GM10266 (cell line): ENCODE measurements at regions not wholly inside any gene's neighbourhood (a gene's known extent, or its start where the extent isn't known, plus 50 kb on each side); places are given as distances from the start of the nearest gene placed in this dataset.

Experiments used
- DNase-seq: peaks from one replicate; pipeline ENCODE4 v3.0.0; 2012; ENCODE audit errors: extremely low spot score
- TF ChIP-seq, protein P1 (sequence below): IDR thresholded peaks from 2 replicates; pipeline ENCODE4 v1.5.1; 2012; ENCODE audit warnings: mild to moderate bottlenecking, low read depth; ENCODE audit not compliant: control insufficient read depth, insufficient read depth; ENCODE audit errors: missing control alignments

DNA sequence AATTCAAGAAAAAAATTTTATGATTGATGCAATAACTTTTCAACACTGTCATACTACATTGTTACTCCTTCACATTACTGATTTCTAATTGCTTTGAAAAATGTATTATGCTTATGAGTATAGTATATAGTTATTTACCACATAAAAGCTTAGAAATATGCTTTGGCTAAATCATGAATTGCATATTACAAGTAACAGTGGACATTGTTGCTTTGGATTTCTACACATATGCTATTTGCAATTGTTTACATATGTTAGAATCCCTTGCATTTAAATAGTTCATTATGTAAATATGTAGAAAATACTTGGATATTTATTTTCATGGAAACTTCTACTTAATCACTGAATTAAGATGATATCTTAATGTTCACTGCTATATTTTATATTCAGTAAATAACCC is 577.5 kb downstream of the QKI start:
- DNase-seq, result no peak

DNA sequence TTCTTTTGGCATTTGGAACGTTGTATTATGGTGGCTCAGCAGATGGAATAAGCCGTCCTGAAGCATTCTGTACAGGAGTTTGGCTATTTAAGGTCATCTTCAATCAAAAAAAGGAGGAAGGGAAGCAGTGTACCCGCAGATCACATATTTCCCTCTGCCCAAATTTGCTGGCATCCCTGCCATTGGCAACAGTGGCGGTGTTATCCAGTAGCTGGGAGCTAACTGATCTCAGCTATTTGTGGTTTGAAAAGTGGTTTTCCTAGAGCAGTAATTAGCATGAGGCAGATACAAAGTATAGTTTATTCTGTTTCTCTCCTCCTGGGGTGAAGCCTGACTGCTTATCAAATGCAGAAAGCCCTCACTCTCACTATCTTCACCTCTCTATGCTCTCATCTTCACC is 576.8 kb downstream of the QKI start:
- DNase-seq, result no peak
- TF ChIP-seq, protein P1, sequence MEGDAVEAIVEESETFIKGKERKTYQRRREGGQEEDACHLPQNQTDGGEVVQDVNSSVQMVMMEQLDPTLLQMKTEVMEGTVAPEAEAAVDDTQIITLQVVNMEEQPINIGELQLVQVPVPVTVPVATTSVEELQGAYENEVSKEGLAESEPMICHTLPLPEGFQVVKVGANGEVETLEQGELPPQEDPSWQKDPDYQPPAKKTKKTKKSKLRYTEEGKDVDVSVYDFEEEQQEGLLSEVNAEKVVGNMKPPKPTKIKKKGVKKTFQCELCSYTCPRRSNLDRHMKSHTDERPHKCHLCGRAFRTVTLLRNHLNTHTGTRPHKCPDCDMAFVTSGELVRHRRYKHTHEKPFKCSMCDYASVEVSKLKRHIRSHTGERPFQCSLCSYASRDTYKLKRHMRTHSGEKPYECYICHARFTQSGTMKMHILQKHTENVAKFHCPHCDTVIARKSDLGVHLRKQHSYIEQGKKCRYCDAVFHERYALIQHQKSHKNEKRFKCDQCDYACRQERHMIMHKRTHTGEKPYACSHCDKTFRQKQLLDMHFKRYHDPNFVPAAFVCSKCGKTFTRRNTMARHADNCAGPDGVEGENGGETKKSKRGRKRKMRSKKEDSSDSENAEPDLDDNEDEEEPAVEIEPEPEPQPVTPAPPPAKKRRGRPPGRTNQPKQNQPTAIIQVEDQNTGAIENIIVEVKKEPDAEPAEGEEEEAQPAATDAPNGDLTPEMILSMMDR, result no peak

More for the DNA sequence above, 577.5 kb downstream of the QKI start:
- TF ChIP-seq, protein P1, result no peak

DNA sequence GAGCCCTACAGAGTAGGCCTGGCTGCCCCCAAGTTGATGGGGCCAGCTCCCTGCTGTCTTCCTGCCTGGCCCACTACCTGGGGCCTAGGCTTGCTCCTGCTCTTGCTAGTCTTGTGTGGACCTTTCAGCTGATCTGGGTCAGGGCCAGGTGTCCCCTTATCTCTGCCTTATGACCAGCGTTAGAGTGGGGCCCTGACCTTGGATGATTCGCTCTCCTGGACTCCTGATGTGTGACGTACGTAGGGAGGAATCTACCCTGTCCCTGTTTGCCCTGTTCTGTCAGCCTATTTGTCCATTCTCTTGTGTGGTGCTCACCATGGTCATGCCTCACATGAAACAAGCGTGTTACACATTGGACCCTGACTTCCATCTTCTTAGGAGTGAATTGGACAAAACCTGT is 571.8 kb downstream of the QKI start:
- TF ChIP-seq, protein P1, result no peak
- no peak for DNase-seq

GRCh38 chr6:163985710-163986109 is 571.2 kb downstream of the QKI start:
- TF ChIP-seq, protein P1, result no peak
- no peak for DNase-seq

DNA sequence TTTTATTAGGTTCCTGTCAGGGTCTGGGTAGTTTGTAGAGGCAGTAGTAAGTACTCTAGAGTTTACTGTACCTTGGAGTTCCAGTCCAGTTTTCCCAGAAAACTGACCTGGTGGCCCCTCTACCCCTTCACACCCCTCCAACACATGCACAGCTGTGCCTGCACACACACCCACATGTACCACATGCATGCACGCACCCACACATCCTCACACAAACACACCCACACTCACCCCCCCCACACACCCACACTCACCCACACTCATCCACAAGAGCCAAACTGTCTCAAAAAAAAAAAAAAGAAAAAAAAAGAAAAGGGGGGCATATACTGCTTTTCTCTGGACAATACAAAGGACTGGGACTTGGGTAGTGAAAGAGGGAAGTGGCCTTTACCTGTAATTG is 570.5 kb downstream of the QKI start:
- DNase-seq, result no peak
- TF ChIP-seq, protein P1, result no peak

- DNase-seq, result no peak
- TF ChIP-seq, protein P1, result no peak
Observed at GRCh38 chr6:163984124-163984936, 569.8 kb downstream of the QKI start.

GRCh38 chr6:163983679-163984078 is 569.2 kb downstream of the QKI start:
- no peak for DNase-seq
- TF ChIP-seq, protein P1, result no peak
